ENCODE measurements at regions not wholly inside any gene's neighbourhood (a gene's known extent, or its start where the extent isn't known, plus 50 kb on each side); places are given as distances from the start of the nearest gene placed in this dataset.

GRCh38 chr18:37668971-37669747 lies 103.6 kb upstream of the CELF4 start:
- no peaks in the 10 kb centered on the region for H3K4me1 ChIP-seq (ENCODE audit: control insufficient read depth in 2 of 2, insufficient read depth in 2 of 2, low read length in 1 of 2)
- H3K9me3 ChIP-seq (ENCODE audit: control insufficient read depth in 2 of 2, insufficient read depth in 1 of 2, low read depth in 1 of 2, low read length in 1 of 2) = peaks cover 0 to 2% of the 10 kb centered on the region in 2 donors
- H3K27me3 ChIP-seq (ENCODE audit: control insufficient read depth in 1 of 2, insufficient read depth in 2 of 2, low read length in 2 of 2) = no peaks in the 10 kb centered on the region
- no peak overlapping the region for H3K4me3 ChIP-seq (ENCODE audit: low read depth in 1 of 2, low read length in 2 of 2)
- WGBS, 2 donors = 66 to 70% methylated on average over 15 of the region's 15 CpGs
- no peaks in the 10 kb centered on the region for H3K36me3 ChIP-seq (ENCODE audit: control insufficient read depth in 2 of 2, insufficient read depth in 2 of 2, low read length in 1 of 2)
- H3K27ac ChIP-seq (ENCODE audit: low read depth in 2 of 2, low read length in 1 of 2) = no peak overlapping the region

- Histone ChIP-seq H3K4me1 (ENCODE audit: control insufficient read depth in 2 of 2, insufficient read depth in 2 of 2, low read length in 1 of 2) (no peaks in the 10 kb centered on the region), H3K9me3 (ENCODE audit: control insufficient read depth in 2 of 2, insufficient read depth in 1 of 2, low read depth in 1 of 2, low read length in 1 of 2) (peaks cover 0 to 2% of the 10 kb centered on the region in 2 donors), H3K4me3 (ENCODE audit: low read depth in 1 of 2, low read length in 2 of 2) (no peak overlapping the region), H3K27me3 (ENCODE audit: control insufficient read depth in 1 of 2, insufficient read depth in 2 of 2, low read length in 2 of 2) (no peaks in the 10 kb centered on the region), H3K27ac (ENCODE audit: low read depth in 2 of 2, low read length in 1 of 2) (no peak overlapping the region), H3K36me3 (ENCODE audit: control insufficient read depth in 2 of 2, insufficient read depth in 2 of 2, low read length in 1 of 2) (no peaks in the 10 kb centered on the region)
- WGBS, 2 donors = 57 to 75% methylated on average over 1 of the region's 1 CpG
Measured at GRCh38 chr18:37667836-37668235, 102.2 kb upstream of the CELF4 start.

- Histone ChIP-seq H3K27ac (ENCODE audit: low read depth in 2 of 2, low read length in 1 of 2) (no peak overlapping the region), H3K9me3 (ENCODE audit: control insufficient read depth in 2 of 2, insufficient read depth in 1 of 2, low read depth in 1 of 2, low read length in 1 of 2) (peaks cover 0 to 2% of the 10 kb centered on the region in 2 donors), H3K4me3 (ENCODE audit: low read depth in 1 of 2, low read length in 2 of 2) (no peak overlapping the region), H3K4me1 (ENCODE audit: control insufficient read depth in 2 of 2, insufficient read depth in 2 of 2, low read length in 1 of 2) (no peaks in the 10 kb centered on the region), H3K36me3 (ENCODE audit: control insufficient read depth in 2 of 2, insufficient read depth in 2 of 2, low read length in 1 of 2) (no peaks in the 10 kb centered on the region), H3K27me3 (ENCODE audit: control insufficient read depth in 1 of 2, insufficient read depth in 2 of 2, low read length in 2 of 2) (no peaks in the 10 kb centered on the region)
- WGBS, 2 donors = 29 to 49% methylated on average over 1 of the region's 1 CpG
Measured at GRCh38 chr18:37666991-37667390, 101.4 kb upstream of the CELF4 start.

DNA sequence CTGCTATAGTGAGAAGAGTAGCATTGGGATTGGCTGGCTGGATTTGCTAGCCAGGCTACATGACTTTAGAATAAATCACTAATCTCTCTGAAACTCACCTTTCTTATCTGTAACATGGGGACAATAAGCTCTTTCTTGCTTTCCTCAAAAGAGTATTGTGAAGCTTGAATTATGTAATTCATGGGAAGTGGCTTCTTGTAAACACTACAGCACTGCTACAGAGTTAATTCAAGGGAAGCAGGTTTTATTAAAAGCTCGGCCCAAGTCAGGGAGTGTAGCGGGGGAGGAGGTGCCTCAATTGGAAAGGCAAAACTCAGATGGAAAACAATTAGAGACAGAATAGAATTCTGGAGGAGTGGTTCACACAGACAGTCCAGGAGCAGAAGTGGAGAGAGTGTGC lies 100.9 kb upstream of the CELF4 start:
- WGBS, 2 donors = 65 to 69% methylated on average over 2 of the region's 2 CpGs
- H3K9me3 ChIP-seq (ENCODE audit: control insufficient read depth in 2 of 2, insufficient read depth in 1 of 2, low read depth in 1 of 2, low read length in 1 of 2) = peaks cover 0 to 2% of the 10 kb centered on the region in 2 donors

GRCh38 chr18:37665346-37665745 lies 99.7 kb upstream of the CELF4 start:
- Histone ChIP-seq H3K4me1 (ENCODE audit: control insufficient read depth in 2 of 2, insufficient read depth in 2 of 2, low read length in 1 of 2) (no peaks in the 10 kb centered on the region), H3K36me3 (ENCODE audit: control insufficient read depth in 2 of 2, insufficient read depth in 2 of 2, low read length in 1 of 2) (no peaks in the 10 kb centered on the region), H3K27ac (ENCODE audit: low read depth in 2 of 2, low read length in 1 of 2) (no peak overlapping the region), H3K4me3 (ENCODE audit: low read depth in 1 of 2, low read length in 2 of 2) (no peak overlapping the region), H3K27me3 (ENCODE audit: control insufficient read depth in 1 of 2, insufficient read depth in 2 of 2, low read length in 2 of 2) (no peaks in the 10 kb centered on the region), H3K9me3 (ENCODE audit: control insufficient read depth in 2 of 2, insufficient read depth in 1 of 2, low read depth in 1 of 2, low read length in 1 of 2) (peaks cover 0 to 2% of the 10 kb centered on the region in 2 donors)
- 88 to 89% methylated on average over 2 of the region's 2 CpGs for WGBS, 2 donors

More for the DNA sequence above, 100.9 kb upstream of the CELF4 start:
- Histone ChIP-seq H3K4me1 (ENCODE audit: control insufficient read depth in 2 of 2, insufficient read depth in 2 of 2, low read length in 1 of 2) (no peaks in the 10 kb centered on the region), H3K27ac (ENCODE audit: low read depth in 2 of 2, low read length in 1 of 2) (no peak overlapping the region), H3K4me3 (ENCODE audit: low read depth in 1 of 2, low read length in 2 of 2) (no peak overlapping the region), H3K27me3 (ENCODE audit: control insufficient read depth in 1 of 2, insufficient read depth in 2 of 2, low read length in 2 of 2) (no peaks in the 10 kb centered on the region), H3K36me3 (ENCODE audit: control insufficient read depth in 2 of 2, insufficient read depth in 2 of 2, low read length in 1 of 2) (no peaks in the 10 kb centered on the region)

DNA sequence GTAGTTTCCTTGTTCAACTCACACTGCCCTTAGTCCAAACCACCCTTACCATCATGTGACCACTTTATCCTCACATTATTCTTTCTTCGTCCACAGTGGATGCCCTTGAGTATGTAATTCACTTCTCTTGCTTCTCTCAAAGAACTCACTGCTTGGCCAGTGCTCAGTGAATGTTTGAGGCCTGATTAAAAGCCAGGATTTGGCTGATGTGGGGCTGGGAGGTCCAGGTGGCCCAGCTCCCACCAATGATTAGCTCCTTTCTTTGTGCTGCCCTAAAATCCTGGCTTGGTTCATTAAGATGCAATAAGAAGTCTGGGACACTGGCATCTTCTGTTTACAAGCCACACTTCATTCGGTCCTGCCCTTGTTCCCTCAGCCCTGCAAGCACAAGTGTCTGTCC lies 97.8 kb upstream of the CELF4 start:
- H3K27me3 ChIP-seq (ENCODE audit: control insufficient read depth in 1 of 2, insufficient read depth in 2 of 2, low read length in 2 of 2) = no peaks in the 10 kb centered on the region
- H3K9me3 ChIP-seq (ENCODE audit: control insufficient read depth in 2 of 2, insufficient read depth in 1 of 2, low read depth in 1 of 2, low read length in 1 of 2) = peaks cover 0 to 4% of the 10 kb centered on the region in 2 donors
- H3K27ac ChIP-seq (ENCODE audit: low read depth in 2 of 2, low read length in 1 of 2) = no peak overlapping the region
- H3K36me3 ChIP-seq (ENCODE audit: control insufficient read depth in 2 of 2, insufficient read depth in 2 of 2, low read length in 1 of 2) = no peaks in the 10 kb centered on the region
- H3K4me1 ChIP-seq (ENCODE audit: control insufficient read depth in 2 of 2, insufficient read depth in 2 of 2, low read length in 1 of 2) = no peaks in the 10 kb centered on the region
- no peak overlapping the region for H3K4me3 ChIP-seq (ENCODE audit: low read depth in 1 of 2, low read length in 2 of 2)
- WGBS, 2 donors = 82 to 92% methylated on average over 2 of the region's 2 CpGs

GRCh38 chr18:37662546-37663339 lies 97.1 kb upstream of the CELF4 start:
- Histone ChIP-seq H3K27ac (ENCODE audit: low read depth in 2 of 2, low read length in 1 of 2) (no peak overlapping the region), H3K9me3 (ENCODE audit: control insufficient read depth in 2 of 2, insufficient read depth in 1 of 2, low read depth in 1 of 2, low read length in 1 of 2) (peaks cover 0 to 4% of the 10 kb centered on the region in 2 donors), H3K4me3 (ENCODE audit: low read depth in 1 of 2, low read length in 2 of 2) (no peak overlapping the region), H3K27me3 (ENCODE audit: control insufficient read depth in 1 of 2, insufficient read depth in 2 of 2, low read length in 2 of 2) (no peaks in the 10 kb centered on the region), H3K4me1 (ENCODE audit: control insufficient read depth in 2 of 2, insufficient read depth in 2 of 2, low read length in 1 of 2) (no peaks in the 10 kb centered on the region), H3K36me3 (ENCODE audit: control insufficient read depth in 2 of 2, insufficient read depth in 2 of 2, low read length in 1 of 2) (no peaks in the 10 kb centered on the region)
- WGBS, 2 donors = 84 to 91% methylated on average over 13 of the region's 13 CpGs

- Histone ChIP-seq H3K27me3 (ENCODE audit: control insufficient read depth in 1 of 2, insufficient read depth in 2 of 2, low read length in 2 of 2) (no peaks in the 10 kb centered on the region), H3K4me1 (ENCODE audit: control insufficient read depth in 2 of 2, insufficient read depth in 2 of 2, low read length in 1 of 2) (no peaks in the 10 kb centered on the region), H3K9me3 (ENCODE audit: control insufficient read depth in 2 of 2, insufficient read depth in 1 of 2, low read depth in 1 of 2, low read length in 1 of 2) (peaks cover 0 to 4% of the 10 kb centered on the region in 2 donors), H3K27ac (ENCODE audit: low read depth in 2 of 2, low read length in 1 of 2) (no peak overlapping the region), H3K36me3 (ENCODE audit: control insufficient read depth in 2 of 2, insufficient read depth in 2 of 2, low read length in 1 of 2) (no peaks in the 10 kb centered on the region), H3K4me3 (ENCODE audit: low read depth in 1 of 2, low read length in 2 of 2) (no peak overlapping the region)
- 69 to 81% methylated on average over 3 of the region's 3 CpGs for WGBS, 2 donors
Measured at GRCh38 chr18:37662099-37662498, 96.5 kb upstream of the CELF4 start.

- Histone ChIP-seq H3K27ac (ENCODE audit: low read depth in 2 of 2, low read length in 1 of 2) (no peak overlapping the region), H3K9me3 (ENCODE audit: control insufficient read depth in 2 of 2, insufficient read depth in 1 of 2, low read depth in 1 of 2, low read length in 1 of 2) (peaks cover 0 to 4% of the 10 kb centered on the region in 2 donors), H3K4me3 (ENCODE audit: low read depth in 1 of 2, low read length in 2 of 2) (no peak overlapping the region), H3K36me3 (ENCODE audit: control insufficient read depth in 2 of 2, insufficient read depth in 2 of 2, low read length in 1 of 2) (no peaks in the 10 kb centered on the region), H3K4me1 (ENCODE audit: control insufficient read depth in 2 of 2, insufficient read depth in 2 of 2, low read length in 1 of 2) (no peaks in the 10 kb centered on the region), H3K27me3 (ENCODE audit: control insufficient read depth in 1 of 2, insufficient read depth in 2 of 2, low read length in 2 of 2) (no peaks in the 10 kb centered on the region)
- 93 to 94% methylated on average over 4 of the region's 4 CpGs for WGBS, 2 donors
Measured at GRCh38 chr18:37661478-37661877, 95.9 kb upstream of the CELF4 start.

Measured in esophagus (tissue), 2 donors.